Nephron (organoid): ENCODE measurements at regions not wholly inside any gene's neighbourhood (a gene's known extent, or its start where the extent isn't known, plus 50 kb on each side); places are given as distances from the start of the nearest gene placed in this dataset.
A peak's percentile ranks its signal among the peaks of the same experiment; 100 is the strongest.
"Not testable (repeated sequence)": the region's sequence is repeated elsewhere in the genome, so short reads cannot be mapped to it uniquely, and the experiment has no call there.

Source experiments
- H3K27ac Mint-ChIP-seq, 3 experiments: 2 replicates each; pipeline ENCODE4 v1.8.0; 2020; ENCODE audit warnings: mixed read lengths in 3 of 3, mild to moderate bottlenecking in 2 of 3, moderate library complexity in 1 of 3
- H3K27me3 Mint-ChIP-seq: 2 replicates; pipeline ENCODE4 v1.8.0; 2021; ENCODE audit warnings: low read depth, mild to moderate bottlenecking, moderate library complexity, mixed read lengths
- H3K36me3 Mint-ChIP-seq: 2 replicates; pipeline ENCODE4 v1.8.0; 2020; ENCODE audit warnings: low read depth, mixed read lengths
- H3K4me1 Mint-ChIP-seq: 2 replicates; pipeline ENCODE4 v1.8.0; 2020; ENCODE audit warnings: mixed read lengths
- H3K4me3 Mint-ChIP-seq, 3 experiments: 2 replicates each; pipeline ENCODE4 v1.8.0; 2020; ENCODE audit warnings: mild to moderate bottlenecking in 3 of 3, mixed read lengths in 3 of 3, moderate library complexity in 2 of 3
- H3K9me3 Mint-ChIP-seq: 2 replicates; pipeline ENCODE4 v1.8.0; 2020; ENCODE audit warnings: mixed read lengths
- TF ChIP-seq, protein P1 (sequence below), 3 experiments: fragments of 200-600 bp; sonication (generic); IDR thresholded peaks; one replicate each; pipeline ENCODE4 v1.5.0; 2021; ENCODE audit warnings: antibody characterized with exemption in 3 of 3; ENCODE audit not compliant: unreplicated experiment in 3 of 3

DNA sequence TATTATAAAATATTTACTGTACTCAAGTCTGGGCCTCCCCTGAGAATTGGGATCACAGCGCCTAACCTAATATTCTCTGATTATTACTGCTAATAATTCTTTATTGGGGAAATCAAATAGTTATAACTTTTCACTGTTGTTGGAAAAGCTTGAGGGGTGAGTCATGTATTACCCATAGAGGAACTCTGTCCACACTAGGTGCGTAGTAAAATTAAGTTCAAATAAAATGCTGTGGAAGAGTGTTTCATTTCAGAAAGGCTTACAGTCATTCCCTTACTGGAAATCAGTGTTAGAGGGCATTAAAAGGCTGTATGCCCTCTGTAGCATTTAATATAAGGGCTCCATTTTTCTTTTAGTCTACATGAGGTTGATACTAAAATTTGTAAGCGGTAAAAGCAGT, 135.0 kb upstream of the NFIA start:
- Mint-ChIP-seq H3K4me3 (no peak overlapping the region), H3K4me1 (peaks cover 43% of the 10 kb centered on the region), H3K36me3 (no peaks in the 10 kb centered on the region), H3K27ac (no peak overlapping the region), H3K27me3 (no peaks in the 10 kb centered on the region), H3K9me3 (no peaks in the 10 kb centered on the region)
- TF ChIP-seq, protein P1, sequence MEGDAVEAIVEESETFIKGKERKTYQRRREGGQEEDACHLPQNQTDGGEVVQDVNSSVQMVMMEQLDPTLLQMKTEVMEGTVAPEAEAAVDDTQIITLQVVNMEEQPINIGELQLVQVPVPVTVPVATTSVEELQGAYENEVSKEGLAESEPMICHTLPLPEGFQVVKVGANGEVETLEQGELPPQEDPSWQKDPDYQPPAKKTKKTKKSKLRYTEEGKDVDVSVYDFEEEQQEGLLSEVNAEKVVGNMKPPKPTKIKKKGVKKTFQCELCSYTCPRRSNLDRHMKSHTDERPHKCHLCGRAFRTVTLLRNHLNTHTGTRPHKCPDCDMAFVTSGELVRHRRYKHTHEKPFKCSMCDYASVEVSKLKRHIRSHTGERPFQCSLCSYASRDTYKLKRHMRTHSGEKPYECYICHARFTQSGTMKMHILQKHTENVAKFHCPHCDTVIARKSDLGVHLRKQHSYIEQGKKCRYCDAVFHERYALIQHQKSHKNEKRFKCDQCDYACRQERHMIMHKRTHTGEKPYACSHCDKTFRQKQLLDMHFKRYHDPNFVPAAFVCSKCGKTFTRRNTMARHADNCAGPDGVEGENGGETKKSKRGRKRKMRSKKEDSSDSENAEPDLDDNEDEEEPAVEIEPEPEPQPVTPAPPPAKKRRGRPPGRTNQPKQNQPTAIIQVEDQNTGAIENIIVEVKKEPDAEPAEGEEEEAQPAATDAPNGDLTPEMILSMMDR (IDR thresholded peaks at IDR 0.05; ENCODE audit: unreplicated experiment in 3 of 3) = no peak

DNA sequence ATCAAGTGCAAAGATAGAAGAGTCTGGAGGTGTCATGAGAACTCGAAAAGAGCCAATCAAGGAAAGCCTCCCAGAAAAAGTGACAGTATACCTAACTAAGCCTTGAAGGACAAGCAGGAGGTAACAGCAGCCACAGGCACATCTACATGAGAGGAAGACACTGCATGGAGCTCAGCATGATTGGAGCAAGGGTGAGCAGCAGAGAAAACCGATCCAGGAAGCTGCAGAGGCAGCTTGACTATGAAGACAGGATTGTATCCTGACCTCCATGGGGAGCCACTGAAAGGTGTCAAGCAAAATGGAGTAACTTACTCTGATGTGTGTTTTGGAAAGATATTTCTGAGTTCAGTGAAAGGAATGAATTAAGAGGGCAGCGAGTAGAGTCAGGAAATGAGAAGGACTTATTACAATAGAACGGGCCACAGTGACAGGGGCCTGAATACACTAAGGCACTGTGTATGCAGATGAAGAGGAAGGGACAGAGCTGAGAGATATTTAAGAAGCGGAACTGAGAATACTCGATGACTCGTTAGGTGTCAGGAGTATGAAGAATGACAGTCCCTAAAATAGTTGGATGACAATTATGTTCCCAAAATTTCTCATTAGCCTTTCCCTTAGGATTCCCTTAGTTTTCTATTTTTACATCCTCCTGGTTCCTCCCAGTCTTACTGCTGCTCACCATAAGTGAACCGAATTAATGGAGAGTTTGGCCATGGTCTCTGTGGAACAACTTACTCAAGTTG, 139.3 kb upstream of the NFIA start:
- H3K27me3 Mint-ChIP-seq = no peaks in the 10 kb centered on the region
- H3K4me3 Mint-ChIP-seq = no peak overlapping the region
- H3K27ac Mint-ChIP-seq = no peak overlapping the region
- no peaks in the 10 kb centered on the region for H3K9me3 Mint-ChIP-seq
- peaks cover 10% of the 10 kb centered on the region for H3K4me1 Mint-ChIP-seq
- no peaks in the 10 kb centered on the region for H3K36me3 Mint-ChIP-seq
- TF ChIP-seq, protein P1 (IDR thresholded peaks at IDR 0.05; ENCODE audit: unreplicated experiment in 3 of 3) = no peak

DNA sequence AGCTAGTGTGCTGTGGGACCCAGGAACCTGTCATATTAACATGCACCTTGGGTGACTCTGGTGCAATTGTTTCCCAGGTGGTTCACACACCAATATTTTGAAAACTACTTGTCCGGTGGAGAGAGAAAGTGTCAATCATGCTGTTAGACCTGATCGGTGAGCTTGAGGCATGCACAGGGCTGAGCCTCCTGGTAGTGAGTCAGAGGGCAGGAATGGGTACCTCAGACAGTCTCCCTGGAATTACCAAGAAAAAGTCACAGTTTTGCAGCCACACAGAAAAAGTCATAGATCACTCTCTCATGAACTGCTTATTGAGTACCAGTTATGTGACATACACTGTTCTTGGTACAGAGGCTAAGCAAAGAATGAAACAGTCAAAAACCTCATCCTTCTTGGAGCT, 140.1 kb upstream of the NFIA start:
- Mint-ChIP-seq H3K36me3 (no peaks in the 10 kb centered on the region), H3K27me3 (no peaks in the 10 kb centered on the region), H3K4me1 (peaks cover 12% of the 10 kb centered on the region), H3K4me3 (no peak overlapping the region), H3K9me3 (no peaks in the 10 kb centered on the region), H3K27ac (no peak overlapping the region)
- TF ChIP-seq, protein P1 (IDR thresholded peaks at IDR 0.05; ENCODE audit: unreplicated experiment in 3 of 3) = no peak

DNA sequence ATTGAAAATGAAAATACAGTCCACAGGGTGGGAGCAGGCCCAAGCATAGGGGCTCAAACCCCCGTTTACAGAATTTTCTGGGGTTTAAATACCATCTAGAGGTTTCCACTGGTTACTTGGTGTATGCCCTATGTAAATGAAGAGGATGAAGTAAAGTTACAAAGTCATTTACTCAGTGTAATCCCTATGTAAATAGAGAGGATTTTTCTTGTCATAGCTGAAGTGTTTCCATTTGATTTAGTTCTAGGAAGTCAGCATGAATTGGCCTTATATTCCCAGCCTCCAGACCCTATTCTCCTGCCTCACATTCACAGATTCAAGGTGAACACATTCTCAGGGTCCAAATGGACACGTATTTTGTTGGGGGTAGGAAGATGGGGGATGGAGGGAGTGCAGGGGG, 141.7 kb upstream of the NFIA start:
- H3K36me3 Mint-ChIP-seq, H3K4me3 Mint-ChIP-seq, H3K27ac Mint-ChIP-seq, H3K9me3 Mint-ChIP-seq, H3K27me3 Mint-ChIP-seq: not testable (repeated sequence)
- peaks cover 24% of the 10 kb centered on the region for H3K4me1 Mint-ChIP-seq

DNA sequence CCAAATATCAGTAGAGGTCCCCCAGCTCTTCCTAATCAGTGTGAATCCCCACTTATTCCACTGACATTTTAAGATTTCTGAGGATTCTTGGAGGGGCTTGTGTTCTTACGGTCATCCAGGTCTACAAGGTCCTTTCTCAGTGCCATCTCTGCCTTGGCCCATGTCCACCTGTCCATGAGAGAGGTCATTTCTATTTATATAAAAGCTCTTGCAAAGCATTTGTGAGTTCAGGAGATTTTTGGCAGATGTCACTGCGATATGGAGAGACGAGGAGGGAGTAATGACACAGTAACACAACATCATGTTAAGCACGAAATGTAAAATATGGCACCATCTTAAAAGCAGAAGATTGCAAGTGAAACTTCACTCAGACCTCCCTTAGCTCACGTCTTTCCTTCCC, 144.6 kb upstream of the NFIA start:
- H3K4me1 Mint-ChIP-seq = peaks cover 29% of the 10 kb centered on the region
- TF ChIP-seq, protein P1 (IDR thresholded peaks at IDR 0.05; ENCODE audit: unreplicated experiment in 3 of 3) = no peak
- no peaks in the 10 kb centered on the region for H3K27me3 Mint-ChIP-seq
- H3K27ac Mint-ChIP-seq = no peak overlapping the region
- H3K4me3 Mint-ChIP-seq = no peak overlapping the region
- no peaks in the 10 kb centered on the region for H3K9me3 Mint-ChIP-seq
- H3K36me3 Mint-ChIP-seq = no peaks in the 10 kb centered on the region

DNA sequence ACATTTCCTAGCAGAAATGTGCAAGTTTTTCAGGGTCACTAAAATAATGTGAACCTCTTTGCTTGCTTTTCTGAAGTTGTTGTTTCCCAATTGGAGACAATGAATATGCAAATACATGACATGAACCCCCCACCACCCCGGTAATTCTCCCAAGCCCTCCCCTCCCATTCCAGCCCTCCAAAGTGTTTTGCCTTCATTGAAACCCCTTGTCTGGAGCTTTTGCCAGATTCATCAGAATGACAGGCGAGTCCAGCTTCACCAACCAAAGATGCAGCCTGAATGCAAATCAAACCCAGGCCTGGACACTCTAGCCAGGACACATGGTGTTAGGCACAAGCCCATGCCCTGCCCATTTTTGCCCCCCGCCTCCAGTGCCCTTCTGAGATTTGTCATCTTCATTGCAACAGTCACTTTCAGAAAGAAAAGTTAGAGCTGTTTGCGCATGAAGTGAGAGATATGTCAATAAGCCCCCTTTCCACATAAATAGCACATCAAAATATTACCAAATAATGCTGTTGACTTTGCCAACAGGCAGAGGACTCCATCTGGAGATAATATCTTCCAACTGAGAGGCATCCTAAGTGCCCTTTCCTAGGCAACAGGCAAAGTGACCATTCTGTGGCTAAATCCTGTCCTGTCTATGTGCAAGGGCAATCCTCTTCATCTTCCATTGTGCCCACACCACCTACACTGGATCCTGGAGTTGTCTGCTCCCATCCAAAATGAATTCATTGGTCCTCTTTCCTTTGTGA, 145.6 kb upstream of the NFIA start:
- no peak overlapping the region for H3K4me3 Mint-ChIP-seq
- TF ChIP-seq, protein P1 (IDR thresholded peaks at IDR 0.05; ENCODE audit: unreplicated experiment in 3 of 3) = no peak
- H3K36me3 Mint-ChIP-seq = no peaks in the 10 kb centered on the region
- H3K4me1 Mint-ChIP-seq = peaks cover 29% of the 10 kb centered on the region
- peak overlapping the region; percentile 46 to 75 (median 70) for H3K27ac Mint-ChIP-seq
- no peaks in the 10 kb centered on the region for H3K27me3 Mint-ChIP-seq
- H3K9me3 Mint-ChIP-seq = no peaks in the 10 kb centered on the region
